ENCODE measurements at regions not wholly inside any gene's neighbourhood (a gene's known extent, or its start where the extent isn't known, plus 50 kb on each side); places are given as distances from the start of the nearest gene placed in this dataset.
A peak's percentile ranks its signal among the peaks of the same experiment; 100 is the strongest.

DNA sequence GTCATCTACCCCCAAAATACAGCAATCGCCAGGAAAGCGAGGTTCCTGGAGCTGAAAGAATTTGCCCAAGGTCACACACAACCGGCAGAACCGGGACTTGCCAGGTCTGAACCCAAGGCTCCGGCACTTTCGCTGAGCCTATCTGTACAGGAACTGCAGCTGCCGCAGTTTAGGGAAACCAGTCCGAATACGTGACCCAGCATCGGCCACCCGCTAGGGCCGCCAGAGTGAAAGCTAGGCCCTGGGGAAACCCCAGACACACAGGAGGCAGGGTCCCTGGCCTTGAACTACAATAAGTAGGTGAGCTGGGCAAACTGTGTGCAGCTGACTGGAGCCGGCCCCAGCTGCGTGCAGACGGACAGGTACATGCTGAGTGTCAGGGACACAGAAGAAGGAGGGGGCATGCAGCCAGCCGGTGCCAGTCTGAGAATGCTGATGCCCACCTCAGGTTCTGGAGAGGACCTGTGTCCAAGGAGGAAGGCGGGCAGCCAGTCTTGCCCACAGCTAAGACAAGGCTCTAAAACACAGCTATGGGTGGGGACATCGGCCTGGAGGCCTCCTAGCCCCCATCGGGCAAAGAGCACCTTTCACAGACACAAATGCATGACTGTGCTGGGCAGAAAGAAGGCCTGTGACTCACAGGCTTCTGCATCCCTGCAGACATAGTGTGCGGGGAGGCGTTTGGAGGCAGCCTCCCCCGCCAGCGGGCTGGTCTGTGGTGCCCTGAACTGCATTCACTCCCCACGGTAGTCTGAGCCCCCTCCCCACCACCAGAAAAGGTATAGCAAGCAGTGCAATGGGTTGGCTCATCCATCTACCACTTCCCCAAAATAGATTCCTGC, 107.4 kb upstream of the ID2 start:
- Histone ChIP-seq H3K4me2 (ENCODE audit: low read length) (peak overlapping the region; percentile 97), H3K27ac (ENCODE audit: low read depth, low read length) (peak overlapping the region; percentile 90)
- TF ChIP-seq EZH2phosphoT487 (IDR thresholded peaks at IDR 0.05; ENCODE audit: borderline replicate concordance, low read length), result no peak
- TF ChIP-seq, protein P1, sequence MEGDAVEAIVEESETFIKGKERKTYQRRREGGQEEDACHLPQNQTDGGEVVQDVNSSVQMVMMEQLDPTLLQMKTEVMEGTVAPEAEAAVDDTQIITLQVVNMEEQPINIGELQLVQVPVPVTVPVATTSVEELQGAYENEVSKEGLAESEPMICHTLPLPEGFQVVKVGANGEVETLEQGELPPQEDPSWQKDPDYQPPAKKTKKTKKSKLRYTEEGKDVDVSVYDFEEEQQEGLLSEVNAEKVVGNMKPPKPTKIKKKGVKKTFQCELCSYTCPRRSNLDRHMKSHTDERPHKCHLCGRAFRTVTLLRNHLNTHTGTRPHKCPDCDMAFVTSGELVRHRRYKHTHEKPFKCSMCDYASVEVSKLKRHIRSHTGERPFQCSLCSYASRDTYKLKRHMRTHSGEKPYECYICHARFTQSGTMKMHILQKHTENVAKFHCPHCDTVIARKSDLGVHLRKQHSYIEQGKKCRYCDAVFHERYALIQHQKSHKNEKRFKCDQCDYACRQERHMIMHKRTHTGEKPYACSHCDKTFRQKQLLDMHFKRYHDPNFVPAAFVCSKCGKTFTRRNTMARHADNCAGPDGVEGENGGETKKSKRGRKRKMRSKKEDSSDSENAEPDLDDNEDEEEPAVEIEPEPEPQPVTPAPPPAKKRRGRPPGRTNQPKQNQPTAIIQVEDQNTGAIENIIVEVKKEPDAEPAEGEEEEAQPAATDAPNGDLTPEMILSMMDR (IDR thresholded peaks at IDR 0.05; ENCODE audit: low read depth, low read length, poor library complexity, severe bottlenecking), result no peak

DNA sequence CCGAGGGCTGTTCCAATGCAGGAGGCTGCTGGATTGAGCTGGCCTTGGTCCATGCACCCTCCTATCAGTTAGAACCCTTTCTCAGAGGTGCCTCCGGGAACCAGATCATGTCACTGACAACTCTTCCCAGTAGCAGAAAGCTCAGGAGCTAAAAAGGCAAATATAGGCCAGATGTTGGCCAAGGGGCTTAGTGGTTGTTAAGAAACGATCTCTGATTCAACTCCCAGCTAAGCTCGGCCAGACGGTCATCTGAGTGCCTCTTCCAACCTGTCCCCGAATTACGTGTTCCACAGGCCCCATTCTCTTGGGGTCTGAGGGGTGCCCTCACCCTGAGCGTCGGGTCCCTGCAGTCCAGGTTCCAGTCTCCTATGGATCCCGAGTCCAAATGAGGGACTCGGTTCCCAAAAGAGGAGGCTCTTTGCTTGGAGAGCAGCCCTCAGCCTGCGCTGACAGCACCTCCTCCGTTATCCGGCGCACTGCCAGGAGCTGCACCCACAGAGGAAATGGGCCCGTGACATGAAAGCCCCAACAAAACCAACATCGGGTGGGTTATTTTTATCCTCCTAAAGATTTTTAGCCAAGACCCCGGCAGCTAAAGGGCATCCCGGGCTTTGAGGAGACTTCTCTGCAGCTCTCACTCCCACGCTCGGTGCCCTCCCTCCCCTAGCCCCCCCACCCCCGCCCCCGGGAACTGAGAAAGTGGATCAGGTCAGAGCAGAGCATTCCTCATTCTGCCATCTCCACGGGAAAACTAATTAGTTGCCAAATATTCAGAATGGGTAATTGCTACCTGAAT, 106.6 kb upstream of the ID2 start:
- Histone ChIP-seq H3K4me3 (ENCODE audit: low read length) (peak overlapping the region; percentile 79), H3K4me2 (ENCODE audit: low read length) (peak overlapping the region; percentile 97)

More for the DNA sequence above, 107.4 kb upstream of the ID2 start:
- peaks cover 28% of the 10 kb centered on the region for H3K36me3 ChIP-seq (ENCODE audit: control insufficient read depth, low read length)
- peak overlapping the region; percentile 79 for H3K4me3 ChIP-seq (ENCODE audit: low read length)
- H4K20me1 ChIP-seq (ENCODE audit: control insufficient read depth, insufficient read depth, low read depth, low read length), result no peaks in the 10 kb centered on the region
- H3K9me2 ChIP-seq (replicated peaks; ENCODE audit: control insufficient read depth, low read length), result no peaks in the 10 kb centered on the region
- peaks cover 30% of the 10 kb centered on the region for H3F3A ChIP-seq (ENCODE audit: control insufficient read depth, insufficient read depth)
- peaks cover 87% of the 10 kb centered on the region for H3K4me1 ChIP-seq (ENCODE audit: control insufficient read depth, low read length)
- H3K79me2 ChIP-seq (ENCODE audit: control insufficient read depth, low read length), result peaks cover 16% of the 10 kb centered on the region
- H3K27me3 ChIP-seq (ENCODE audit: control insufficient read depth, low read length), result no peaks in the 10 kb centered on the region
- H3K9me3 ChIP-seq (ENCODE audit: control insufficient read depth, insufficient read depth, low read length), result no peaks in the 10 kb centered on the region

DNA sequence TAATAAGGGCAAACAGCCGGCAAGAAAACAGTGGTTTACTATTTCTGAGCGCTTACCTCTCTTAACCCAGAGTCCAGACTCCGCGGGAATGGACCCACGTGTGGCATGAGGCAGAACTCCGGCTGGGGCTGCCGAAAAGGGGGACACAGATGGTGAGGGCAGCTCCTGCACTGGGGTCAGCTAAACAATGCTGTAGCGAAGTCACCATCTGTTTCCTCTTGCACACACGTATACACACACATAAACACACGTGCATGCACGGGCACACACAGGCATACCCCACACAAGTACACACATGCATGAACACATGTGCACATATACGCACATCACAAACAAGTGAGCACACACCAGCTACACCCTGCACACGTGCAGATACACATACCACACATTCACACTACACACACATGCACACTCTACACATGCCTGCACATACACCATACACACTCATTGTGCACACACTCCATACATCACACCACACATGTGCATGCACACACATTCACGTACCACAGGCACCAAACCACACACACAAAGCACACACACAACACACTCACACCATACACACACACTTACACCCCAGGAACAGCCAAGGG, 105.9 kb upstream of the ID2 start:
- Histone ChIP-seq H3K4me2 (ENCODE audit: low read length) (peak overlapping the region; percentile 97), H3F3A (ENCODE audit: control insufficient read depth, insufficient read depth) (peaks cover 41% of the 10 kb centered on the region), H3K4me1 (ENCODE audit: control insufficient read depth, low read length) (peaks cover 100% of the 10 kb centered on the region), H3K36me3 (ENCODE audit: control insufficient read depth, low read length) (peaks cover 28% of the 10 kb centered on the region), H4K20me1 (ENCODE audit: control insufficient read depth, insufficient read depth, low read depth, low read length) (no peaks in the 10 kb centered on the region), H3K27me3 (ENCODE audit: control insufficient read depth, low read length) (no peaks in the 10 kb centered on the region), H3K27ac (ENCODE audit: low read depth, low read length) (peak overlapping the region; percentile 90), H3K9me2 (replicated peaks; ENCODE audit: control insufficient read depth, low read length) (no peaks in the 10 kb centered on the region), H3K9me3 (ENCODE audit: control insufficient read depth, insufficient read depth, low read length) (no peaks in the 10 kb centered on the region), H3K79me2 (ENCODE audit: control insufficient read depth, low read length) (peaks cover 16% of the 10 kb centered on the region), H3K4me3 (ENCODE audit: low read length) (peak overlapping the region; percentile 79)
- no peak for TF ChIP-seq EZH2phosphoT487 (IDR thresholded peaks at IDR 0.05; ENCODE audit: borderline replicate concordance, low read length)
- TF ChIP-seq, protein P1 (IDR thresholded peaks at IDR 0.05; ENCODE audit: low read depth, low read length, poor library complexity, severe bottlenecking), result no peak

More for the DNA sequence above, 106.6 kb upstream of the ID2 start:
- Histone ChIP-seq H3K27me3 (ENCODE audit: control insufficient read depth, low read length) (no peaks in the 10 kb centered on the region), H3K9me3 (ENCODE audit: control insufficient read depth, insufficient read depth, low read length) (no peaks in the 10 kb centered on the region), H3K79me2 (ENCODE audit: control insufficient read depth, low read length) (peaks cover 16% of the 10 kb centered on the region), H3K27ac (ENCODE audit: low read depth, low read length) (peak overlapping the region; percentile 90), H3K9me2 (replicated peaks; ENCODE audit: control insufficient read depth, low read length) (no peaks in the 10 kb centered on the region), H3F3A (ENCODE audit: control insufficient read depth, insufficient read depth) (peaks cover 38% of the 10 kb centered on the region), H3K36me3 (ENCODE audit: control insufficient read depth, low read length) (peaks cover 28% of the 10 kb centered on the region), H3K4me1 (ENCODE audit: control insufficient read depth, low read length) (peaks cover 95% of the 10 kb centered on the region), H4K20me1 (ENCODE audit: control insufficient read depth, insufficient read depth, low read depth, low read length) (no peaks in the 10 kb centered on the region)
- TF ChIP-seq EZH2phosphoT487 (IDR thresholded peaks at IDR 0.05; ENCODE audit: borderline replicate concordance, low read length), result no peak
- TF ChIP-seq, protein P1 (IDR thresholded peaks at IDR 0.05; ENCODE audit: low read depth, low read length, poor library complexity, severe bottlenecking), result no peak

All from DOHH2 (cell line).